ENCODE measurements at regions not wholly inside any gene's neighbourhood (a gene's known extent, or its start where the extent isn't known, plus 50 kb on each side); places are given as distances from the start of the nearest gene placed in this dataset.

DNA sequence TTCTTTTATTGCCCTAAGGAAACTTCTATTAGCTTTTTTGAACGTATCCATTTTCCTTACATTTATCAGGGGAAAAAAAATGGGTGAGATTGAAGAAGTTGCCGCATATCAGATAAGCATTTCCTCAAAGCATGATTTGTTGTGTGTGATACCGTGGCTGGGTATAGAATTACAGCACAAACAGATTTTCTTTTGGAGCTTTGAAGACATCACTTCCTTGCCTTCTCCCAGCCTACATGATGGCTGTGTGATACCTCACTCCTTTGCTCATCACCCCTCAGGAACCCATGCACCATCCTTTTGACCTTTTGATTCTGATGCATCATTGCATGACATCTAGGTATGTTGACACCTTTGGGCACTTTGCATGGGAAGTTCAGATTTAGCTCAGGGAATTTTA, 1155.3 kb downstream of the BRD1 start:
- Histone ChIP-seq H3K36me3 (ENCODE audit: insufficient read depth, low read length) (peaks cover 25% of the 10 kb centered on the region), H3K9ac (ENCODE audit: insufficient read length) (no peak overlapping the region), H3K4me3 (no peak overlapping the region), H3K9me3 (ENCODE audit: low read depth, low read length) (peaks cover 6% of the 10 kb centered on the region; the same call in 1 of the 2 replicates), H3K27ac (no peak overlapping the region)
- TF ChIP-seq EZH2 (IDR thresholded peaks at IDR 0.05) (no peak), FOXP2 (optimal IDR thresholded peaks at IDR 0.05; ENCODE audit: control extremely low read depth, extremely low read length, insufficient read depth) (no peak), POLR2AphosphoS5 (IDR thresholded peaks at IDR 0.05; ENCODE audit: borderline replicate concordance, low read depth, low read length) (no peak)
- DNase-seq (ENCODE audit: low read depth, low spot score) = no peak

GRCh38 chr22:48670731-48671130, 1156.9 kb downstream of the BRD1 start:
- H3K9ac ChIP-seq (ENCODE audit: insufficient read length) = no peak overlapping the region
- peak overlapping the region; percentile 57 for H3K27ac ChIP-seq
- no peak overlapping the region for H3K4me3 ChIP-seq
- TF ChIP-seq EZH2 (IDR thresholded peaks at IDR 0.05) = no peak
- TF ChIP-seq FOXP2 (optimal IDR thresholded peaks at IDR 0.05; ENCODE audit: control extremely low read depth, extremely low read length, insufficient read depth) = no peak
- TF ChIP-seq POLR2AphosphoS5 (IDR thresholded peaks at IDR 0.05; ENCODE audit: borderline replicate concordance, low read depth, low read length) = no peak
- no peak for DNase-seq (ENCODE audit: low read depth, low spot score)
- H3K36me3 ChIP-seq (ENCODE audit: insufficient read depth, low read length) = peaks cover 25% of the 10 kb centered on the region
- peaks cover 6% of the 10 kb centered on the region; the same call in 1 of the 2 replicates for H3K9me3 ChIP-seq (ENCODE audit: low read depth, low read length)

DNA sequence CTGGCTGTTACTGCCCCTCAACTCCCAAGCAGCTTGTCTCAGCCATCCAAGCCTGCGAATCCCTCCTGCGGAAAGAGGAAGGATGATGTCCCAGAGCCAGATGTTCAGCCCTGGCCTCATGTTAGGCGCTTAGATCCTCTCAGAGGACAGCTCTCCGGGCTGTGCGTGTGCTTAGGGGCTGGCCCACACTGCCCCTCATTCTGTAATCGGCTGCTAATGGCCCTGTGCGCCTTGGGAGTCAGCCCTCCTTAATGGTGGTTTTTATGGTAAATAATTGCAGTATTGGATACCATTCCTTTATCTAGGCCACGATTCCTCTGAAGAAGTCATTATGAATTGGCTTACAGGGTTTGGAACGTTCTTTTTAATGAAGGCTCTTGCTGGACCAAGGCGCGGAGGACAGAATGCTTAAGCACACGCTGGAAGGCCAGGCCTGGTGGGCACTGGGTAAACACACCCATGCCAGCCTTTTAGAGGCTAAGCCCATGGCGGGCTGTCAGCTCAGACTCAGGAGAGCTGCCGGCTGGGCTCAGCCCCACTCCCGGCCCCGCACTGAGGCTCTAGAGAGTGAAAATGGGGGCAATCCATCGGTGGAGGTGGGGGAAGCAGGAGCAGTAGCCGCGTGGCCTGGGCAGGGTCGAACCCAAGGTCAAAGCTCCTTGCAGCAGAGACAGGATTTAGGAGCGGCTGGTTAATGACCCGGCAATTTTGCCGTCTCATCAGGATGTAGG, 1157.5 kb downstream of the BRD1 start:
- Histone ChIP-seq H3K9me3 (ENCODE audit: low read depth, low read length) (peaks cover 6% of the 10 kb centered on the region; the same call in 1 of the 2 replicates), H3K27ac (peak overlapping the region; percentile 57), H3K36me3 (ENCODE audit: insufficient read depth, low read length) (peaks cover 25% of the 10 kb centered on the region), H3K9ac (ENCODE audit: insufficient read length) (no peak overlapping the region), H3K4me3 (no peak overlapping the region)
- DNase-seq (ENCODE audit: low read depth, low spot score) = no peak
- no peak for TF ChIP-seq EZH2 (IDR thresholded peaks at IDR 0.05)

GRCh38 chr22:48669226-48669625, 1158.4 kb downstream of the BRD1 start:
- Histone ChIP-seq H3K9me3 (ENCODE audit: low read depth, low read length) (peaks cover 6% of the 10 kb centered on the region; the same call in 1 of the 2 replicates), H3K4me3 (no peak overlapping the region), H3K27ac (no peak overlapping the region), H3K9ac (ENCODE audit: insufficient read length) (no peak overlapping the region), H3K36me3 (ENCODE audit: insufficient read depth, low read length) (peaks cover 30% of the 10 kb centered on the region)
- no peak for DNase-seq (ENCODE audit: low read depth, low spot score)
- TF ChIP-seq POLR2AphosphoS5 (IDR thresholded peaks at IDR 0.05; ENCODE audit: borderline replicate concordance, low read depth, low read length) (no peak), EZH2 (IDR thresholded peaks at IDR 0.05) (no peak), FOXP2 (optimal IDR thresholded peaks at IDR 0.05; ENCODE audit: control extremely low read depth, extremely low read length, insufficient read depth) (no peak)

DNA sequence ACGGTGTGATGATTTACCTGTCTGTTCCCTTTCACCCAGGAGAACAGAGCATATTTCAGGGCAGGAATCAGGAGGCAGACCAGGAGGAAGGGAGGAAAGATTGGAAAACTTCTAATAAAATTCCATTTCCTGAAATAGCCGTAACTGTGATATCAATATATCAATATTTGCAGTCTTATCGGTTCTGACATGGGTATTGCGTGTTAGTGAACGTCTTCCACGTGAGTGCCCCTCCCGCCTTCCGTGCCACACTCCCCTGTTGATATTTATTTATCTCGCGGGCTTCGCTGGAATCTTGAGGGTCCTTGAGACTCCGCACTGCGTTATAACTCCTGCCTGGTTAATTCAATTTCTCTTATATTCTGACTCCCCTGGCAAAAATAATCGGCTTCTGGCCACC, 1160.4 kb downstream of the BRD1 start:
- TF ChIP-seq POLR2AphosphoS5 (IDR thresholded peaks at IDR 0.05; ENCODE audit: borderline replicate concordance, low read depth, low read length) (no peak), EZH2 (IDR thresholded peaks at IDR 0.05) (no peak), FOXP2 (optimal IDR thresholded peaks at IDR 0.05; ENCODE audit: control extremely low read depth, extremely low read length, insufficient read depth) (no peak)
- H3K4me3 ChIP-seq = no peak overlapping the region
- DNase-seq (ENCODE audit: low read depth, low spot score) = no peak
- peaks cover 3% of the 10 kb centered on the region; the same call in 1 of the 2 replicates for H3K9me3 ChIP-seq (ENCODE audit: low read depth, low read length)
- H3K36me3 ChIP-seq (ENCODE audit: insufficient read depth, low read length) = peaks cover 19% of the 10 kb centered on the region
- no peak overlapping the region for H3K9ac ChIP-seq (ENCODE audit: insufficient read length)
- H3K27ac ChIP-seq = no peak overlapping the region; the same call in 1 of the 2 replicates

GRCh38 chr22:48666620-48667019, 1161.1 kb downstream of the BRD1 start:
- Histone ChIP-seq H3K9me3 (ENCODE audit: low read depth, low read length) (no peaks in the 10 kb centered on the region), H3K4me3 (no peak overlapping the region), H3K36me3 (ENCODE audit: insufficient read depth, low read length) (peaks cover 13% of the 10 kb centered on the region), H3K27ac (no peak overlapping the region), H3K9ac (ENCODE audit: insufficient read length) (no peak overlapping the region)
- DNase-seq (ENCODE audit: low read depth, low spot score) = no peak
- no peak for TF ChIP-seq EZH2 (IDR thresholded peaks at IDR 0.05)
- no peak for TF ChIP-seq FOXP2 (optimal IDR thresholded peaks at IDR 0.05; ENCODE audit: control extremely low read depth, extremely low read length, insufficient read depth)

- no peak overlapping the region for H3K4me3 ChIP-seq
- no peak overlapping the region for H3K9ac ChIP-seq (ENCODE audit: insufficient read length)
- TF ChIP-seq POLR2AphosphoS5 (IDR thresholded peaks at IDR 0.05; ENCODE audit: borderline replicate concordance, low read depth, low read length) (no peak), FOXP2 (optimal IDR thresholded peaks at IDR 0.05; ENCODE audit: control extremely low read depth, extremely low read length, insufficient read depth) (no peak), EZH2 (IDR thresholded peaks at IDR 0.05) (no peak)
- no peaks in the 10 kb centered on the region for H3K9me3 ChIP-seq (ENCODE audit: low read depth, low read length)
- no peak for DNase-seq (ENCODE audit: low read depth, low spot score)
- peaks cover 6% of the 10 kb centered on the region; the same call in 1 of the 2 replicates for H3K36me3 ChIP-seq (ENCODE audit: insufficient read depth, low read length)
- peak overlapping the region; percentile 76 for H3K27ac ChIP-seq
These were observed 1162.2 kb downstream of the BRD1 start for GRCh38 chr22:48665311-48665995.

GRCh38 chr22:48664586-48664985, 1163.1 kb downstream of the BRD1 start:
- TF ChIP-seq FOXP2 (optimal IDR thresholded peaks at IDR 0.05; ENCODE audit: control extremely low read depth, extremely low read length, insufficient read depth) = no peak
- no peak for TF ChIP-seq EZH2 (IDR thresholded peaks at IDR 0.05)
- TF ChIP-seq POLR2AphosphoS5 (IDR thresholded peaks at IDR 0.05; ENCODE audit: borderline replicate concordance, low read depth, low read length) = no peak
- DNase-seq (ENCODE audit: low read depth, low spot score) = no peak
- no peak overlapping the region for H3K4me3 ChIP-seq
- H3K27ac ChIP-seq = peak overlapping the region; percentile 76; the same call in 1 of the 2 replicates
- no peaks in the 10 kb centered on the region for H3K9me3 ChIP-seq (ENCODE audit: low read depth, low read length)
- H3K36me3 ChIP-seq (ENCODE audit: insufficient read depth, low read length) = peaks cover 6% of the 10 kb centered on the region; the same call in 1 of the 2 replicates
- no peak overlapping the region for H3K9ac ChIP-seq (ENCODE audit: insufficient read length)
